DMS 273 (cell line): ENCODE measurements at regions not wholly inside any gene's neighbourhood (a gene's known extent, or its start where the extent isn't known, plus 50 kb on each side); places are given as distances from the start of the nearest gene placed in this dataset.

Experiments
- DNase-seq: peaks from one replicate; lab custom pipeline; 2025; ENCODE audit not compliant: unreplicated experiment; lab: John Stamatoyannopoulos, UW

DNA sequence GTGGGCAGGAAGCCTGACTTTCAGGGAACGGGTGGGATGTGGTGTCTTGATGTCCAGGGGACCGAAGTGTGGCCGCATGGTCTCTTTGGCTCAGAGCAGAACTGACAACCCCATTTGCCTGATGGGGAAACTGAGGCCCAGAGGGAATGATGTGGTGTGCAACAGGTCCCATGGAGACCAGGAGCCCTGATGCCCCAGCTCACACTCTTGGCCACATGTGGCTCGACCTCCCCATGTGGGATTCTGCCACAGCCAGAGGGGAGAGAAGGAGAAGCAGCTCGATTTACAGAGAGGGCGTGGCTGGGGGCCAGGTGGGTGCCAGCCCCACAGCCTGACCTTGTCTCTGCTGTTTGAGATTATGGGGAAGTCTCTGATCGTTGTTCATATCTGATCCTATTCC, 128.1 kb downstream of the TEX29 start:
- DNase-seq = no peak

GRCh38 chr13:111449041-111449440, 128.6 kb downstream of the TEX29 start:
- DNase-seq = no peak

GRCh38 chr13:111451402-111451801, 131.0 kb downstream of the TEX29 start:
- no peak for DNase-seq

- no peak for DNase-seq
Observed at GRCh38 chr13:111456452-111457230, 136.2 kb downstream of the TEX29 start.

DNA sequence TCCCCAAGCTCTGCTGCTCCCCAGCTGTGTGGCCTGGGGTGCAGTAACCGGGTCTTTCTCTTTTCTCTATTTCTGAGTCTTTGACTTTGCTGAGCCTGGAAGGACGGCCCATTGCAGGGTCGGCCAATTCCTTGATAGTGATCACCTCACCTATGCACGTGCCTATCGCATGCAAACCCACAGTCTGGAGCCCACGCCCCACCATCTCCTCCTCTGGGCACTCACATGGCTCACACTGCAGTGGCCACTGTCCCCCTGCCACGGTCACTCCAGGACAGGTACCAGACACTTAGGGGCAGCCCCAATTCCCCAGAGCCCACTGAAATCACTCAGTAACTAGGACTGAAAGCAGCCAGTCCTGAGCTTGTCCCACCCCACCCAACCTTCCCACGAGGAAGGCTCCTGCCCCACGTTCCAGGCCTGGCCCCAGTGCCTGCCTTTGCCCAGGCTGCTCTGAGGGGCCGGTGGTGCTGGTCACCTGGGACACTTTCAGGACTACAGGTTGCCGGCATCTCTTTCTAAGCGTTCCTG, 137.6 kb downstream of the TEX29 start:
- no peak for DNase-seq

GRCh38 chr13:111458739-111459138, 138.3 kb downstream of the TEX29 start:
- DNase-seq = no peak

DNA sequence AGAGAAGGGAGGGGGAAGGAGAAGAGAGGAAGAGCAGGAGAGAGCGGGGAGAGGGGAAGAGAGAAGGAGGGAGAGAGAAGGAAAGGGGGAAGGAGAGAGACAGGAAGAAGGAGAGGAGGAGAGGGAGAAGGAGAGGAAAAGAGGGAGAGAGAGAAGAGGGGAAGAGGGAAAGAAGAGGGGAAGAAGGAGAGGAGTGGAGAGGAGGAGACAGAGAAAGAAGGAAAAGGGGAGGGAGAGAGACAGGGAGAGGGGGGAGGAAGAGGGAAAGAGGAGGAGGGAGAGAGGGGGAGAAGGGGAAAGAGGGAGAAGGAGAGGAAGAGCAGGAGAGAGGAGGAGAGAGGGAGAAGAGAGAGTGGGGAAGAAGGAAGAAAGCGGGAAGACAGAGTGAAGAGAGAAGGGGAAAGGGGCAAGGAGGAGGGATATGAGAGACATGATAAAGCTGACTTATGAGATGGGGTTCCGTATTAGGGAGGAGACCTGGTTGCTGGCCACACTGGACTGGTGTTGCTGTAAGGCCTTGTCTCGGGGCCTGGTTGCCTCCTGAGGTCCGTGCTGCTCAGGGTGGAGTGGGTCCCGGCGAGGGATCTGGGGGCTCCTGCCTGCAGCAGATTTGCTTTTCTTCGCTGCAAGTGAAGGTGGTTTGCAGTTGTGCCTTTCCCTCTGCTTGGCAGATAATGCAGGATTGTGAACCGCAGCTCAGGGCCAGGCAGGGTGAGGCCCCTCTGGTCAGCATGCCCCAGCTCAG, 139.5 kb downstream of the TEX29 start:
- no peak for DNase-seq

GRCh38 chr13:111460548-111461444, 140.4 kb downstream of the TEX29 start:
- DNase-seq = peak; percentile 50

DNA sequence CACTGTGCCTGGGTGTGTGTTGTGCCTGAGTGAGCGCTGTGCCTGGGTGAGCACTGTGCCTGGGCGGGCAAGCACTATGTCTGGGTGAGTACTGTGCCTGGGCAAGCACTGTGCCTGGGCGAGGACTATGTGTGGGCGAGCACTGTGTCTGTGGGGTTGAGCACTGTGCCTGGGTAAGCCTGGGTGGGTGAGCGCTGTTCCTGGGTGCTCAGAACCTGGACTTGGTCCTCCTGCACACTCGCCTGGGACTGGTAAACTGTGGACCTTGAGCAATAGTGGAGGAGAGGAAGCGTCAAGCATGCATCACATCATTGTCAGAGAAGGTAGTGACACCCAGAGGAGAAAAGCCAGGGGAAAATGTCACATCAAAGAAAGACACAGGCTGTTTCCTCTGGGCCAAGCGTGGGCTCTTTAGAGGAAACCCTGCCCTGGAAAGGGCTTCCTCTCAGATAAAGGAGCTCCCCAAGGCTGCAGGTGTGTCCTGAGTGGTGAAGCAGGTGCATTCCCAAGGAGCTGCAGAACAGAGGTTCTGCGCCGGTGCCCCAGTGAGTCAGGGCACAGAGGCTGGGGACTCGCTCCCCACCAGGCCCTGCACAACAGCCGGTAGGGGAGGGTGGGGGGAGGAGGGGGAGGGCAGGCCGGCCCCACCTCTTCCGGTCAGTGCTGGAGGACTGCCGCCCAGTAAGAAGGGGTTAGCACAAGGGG, 141.2 kb downstream of the TEX29 start:
- no peak for DNase-seq

DNA sequence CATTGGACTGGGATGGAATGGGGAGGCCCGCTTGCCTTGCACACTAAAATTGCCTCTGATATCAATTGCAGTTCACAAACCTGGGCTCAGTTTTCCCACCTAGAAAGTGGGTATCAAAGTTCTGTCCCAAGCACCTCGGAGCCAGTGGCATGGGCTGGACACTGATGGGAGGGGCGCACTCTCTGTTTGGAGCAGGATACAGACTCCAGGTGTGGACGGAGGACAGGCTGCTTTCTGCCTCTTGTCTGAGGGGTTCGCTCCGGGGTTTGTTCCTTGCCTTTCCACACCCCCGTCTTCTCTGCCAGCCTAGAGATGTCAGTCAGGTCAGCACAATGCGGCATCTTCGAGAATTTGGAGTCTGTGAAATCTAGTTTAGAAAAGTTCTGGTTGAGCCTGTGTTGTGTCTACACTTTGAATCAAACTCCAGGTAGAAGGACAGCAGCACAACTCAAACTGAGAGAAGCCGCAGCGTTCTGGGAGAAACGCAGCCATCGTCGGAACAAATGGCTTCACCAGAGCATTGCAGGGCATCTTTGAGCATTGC, 141.9 kb downstream of the TEX29 start:
- no peak for DNase-seq

- no peak for DNase-seq
Observed at GRCh38 chr13:111462944-111463343, 142.5 kb downstream of the TEX29 start.

- DNase-seq = no peak
Observed at GRCh38 chr13:111467111-111467890, 146.9 kb downstream of the TEX29 start.

DNA sequence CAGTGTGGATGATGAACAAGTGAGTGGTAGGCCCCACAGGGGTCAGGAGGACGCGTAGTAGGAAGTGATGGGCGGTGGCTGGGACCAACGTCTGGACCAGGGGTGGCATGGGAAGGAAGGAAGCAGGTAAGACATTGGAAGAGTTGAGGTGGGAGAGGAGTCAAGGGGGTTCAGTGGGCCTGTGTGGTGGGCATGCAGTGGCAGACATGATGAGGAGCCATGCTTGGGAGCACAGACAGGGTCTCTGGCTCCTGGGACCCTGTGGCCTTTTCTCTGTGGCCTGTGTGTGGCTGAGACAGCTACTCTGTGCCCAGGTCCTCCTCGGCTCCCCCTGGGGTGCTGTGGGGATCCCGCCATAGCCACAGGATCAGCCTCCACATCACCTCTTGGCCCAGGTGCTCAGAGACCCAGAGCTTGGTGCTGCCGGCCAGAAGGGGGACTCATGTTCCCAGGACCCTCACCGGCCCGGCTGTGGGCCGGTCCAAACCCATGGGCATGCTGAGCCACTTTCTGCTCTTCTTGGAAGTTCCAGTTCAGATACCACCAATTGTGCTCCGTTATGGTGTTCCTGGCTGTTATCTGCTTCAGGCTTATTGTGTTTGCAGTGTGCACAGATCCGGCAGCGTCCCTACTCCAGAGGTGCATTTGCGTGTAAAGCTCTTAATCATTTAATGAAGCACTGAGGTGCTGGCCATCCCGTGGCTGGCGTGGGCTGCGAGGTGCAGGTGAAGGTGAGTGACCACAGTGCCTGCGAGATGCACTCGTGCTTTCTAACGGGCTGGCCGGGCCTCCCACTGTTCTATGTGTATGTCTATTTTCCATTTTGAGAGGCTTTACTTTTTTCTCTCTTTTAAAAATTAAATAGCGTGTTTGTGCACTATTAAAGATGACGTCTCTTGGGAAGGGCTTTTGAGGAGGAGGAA, 147.9 kb downstream of the TEX29 start:
- DNase-seq = no peak

DNA sequence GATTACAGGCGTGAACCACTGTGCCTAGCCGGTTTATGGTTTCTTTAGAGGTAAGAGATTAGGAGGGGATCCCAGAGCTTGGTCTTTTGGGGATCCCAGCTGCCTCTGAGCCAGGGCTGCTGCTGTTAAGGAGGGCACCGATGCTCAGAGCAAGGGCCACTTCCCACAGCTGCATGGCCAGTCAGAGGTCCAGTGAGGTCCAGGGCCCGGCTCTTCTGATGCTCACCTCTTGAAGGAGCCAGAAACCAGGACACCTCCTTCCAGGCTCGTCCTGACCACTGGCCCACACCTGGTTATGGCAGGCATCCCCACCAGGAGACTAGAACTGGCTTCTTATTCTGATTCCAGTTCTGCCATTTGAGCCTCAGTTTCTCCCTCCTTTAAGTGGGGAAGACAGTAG, 149.0 kb downstream of the TEX29 start:
- DNase-seq = no peak

DNA sequence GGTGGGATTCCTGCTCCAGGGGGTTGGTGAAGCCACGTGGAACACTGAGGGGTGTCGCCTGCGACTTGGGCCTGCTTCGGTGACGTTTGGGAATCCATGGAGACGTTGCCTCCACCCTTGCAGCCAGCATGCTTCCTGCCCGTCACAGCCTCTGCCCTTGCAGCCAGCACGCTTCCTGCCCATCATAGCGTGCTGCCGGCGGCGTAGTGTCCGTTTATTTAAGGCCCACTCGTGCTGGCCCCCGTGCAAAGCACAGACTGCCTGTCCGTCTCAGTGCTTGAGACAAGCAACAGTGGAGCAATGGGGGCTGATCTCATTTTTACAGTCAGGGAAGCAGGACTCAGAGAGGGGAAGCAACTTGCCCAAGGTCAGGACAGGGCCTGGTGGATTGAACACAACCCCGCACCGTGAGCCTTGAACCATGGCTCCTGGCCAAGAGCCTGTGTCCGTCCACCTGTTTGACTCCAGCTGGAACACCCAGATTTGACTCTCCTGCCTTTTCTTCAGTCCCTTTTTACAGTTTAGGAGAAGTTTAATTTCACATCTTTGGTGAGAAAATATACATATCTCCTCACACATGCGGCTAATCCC, 149.6 kb downstream of the TEX29 start:
- no peak for DNase-seq

GRCh38 chr13:111470933-111471332, 150.5 kb downstream of the TEX29 start:
- DNase-seq = no peak

DNA sequence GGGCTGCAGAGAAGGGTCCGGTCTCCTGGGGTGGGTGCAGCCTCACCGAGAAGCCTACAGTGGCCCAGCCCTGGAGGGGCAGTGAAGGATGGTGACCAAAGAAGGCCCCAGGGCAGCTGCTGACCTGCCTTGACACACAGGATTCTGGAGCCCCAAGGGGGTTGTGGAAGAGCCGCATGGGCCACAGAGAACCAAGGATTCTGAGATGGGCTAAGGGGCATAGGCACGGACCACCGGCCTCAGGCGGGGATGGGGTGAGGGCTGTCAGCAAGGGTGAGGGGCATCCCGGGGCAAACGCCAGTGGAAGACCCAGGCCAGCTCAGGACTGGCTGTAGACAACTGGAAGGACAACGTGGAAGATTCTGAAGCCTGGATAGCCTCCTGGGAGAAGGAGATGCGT, 151.6 kb downstream of the TEX29 start:
- no peak for DNase-seq
